ENCODE measurements at regions not wholly inside any gene's neighbourhood (a gene's known extent, or its start where the extent isn't known, plus 50 kb on each side); places are given as distances from the start of the nearest gene placed in this dataset.

DNA sequence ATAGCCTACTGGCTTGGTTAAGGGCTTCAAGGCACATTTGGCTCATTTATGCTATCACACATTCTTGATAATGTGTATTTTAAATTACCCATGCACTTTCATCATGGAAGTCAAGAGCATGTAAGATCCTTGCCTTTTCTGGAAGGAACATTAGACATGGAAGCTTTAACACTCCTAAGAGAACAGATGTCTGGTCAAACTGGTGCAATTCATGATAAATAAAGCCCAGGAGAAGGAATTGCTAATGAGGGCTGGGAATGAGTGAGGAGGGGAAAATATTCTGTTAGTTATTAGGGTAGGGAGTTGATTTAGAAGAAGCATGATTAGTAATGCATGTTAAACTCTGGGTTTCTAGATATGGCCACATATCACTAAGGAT, 688.6 kb upstream of the CITED2 start:
- H3K36me3 ChIP-seq (ENCODE audit: control insufficient read depth, insufficient read depth, low read length): no peaks in the 10 kb centered on the region
- H3K27ac ChIP-seq (ENCODE audit: low read depth, low read length): no peak overlapping the region
- H3K27me3 ChIP-seq (ENCODE audit: control insufficient read depth, insufficient read depth, low read length): no peaks in the 10 kb centered on the region
- H3K4me3 ChIP-seq (ENCODE audit: low read depth, low read length): no peak overlapping the region
- peak in 1 of 6 donors; percentile 39 for DNase-seq (ENCODE audit: low read depth in 4 of 6, low spot score in 6 of 6)
- no peaks in the 10 kb centered on the region for H3K4me1 ChIP-seq (ENCODE audit: control insufficient read depth, insufficient read depth, low read length)
- H3K9me3 ChIP-seq (ENCODE audit: control insufficient read depth, insufficient read depth, low read length): no peaks in the 10 kb centered on the region

DNA sequence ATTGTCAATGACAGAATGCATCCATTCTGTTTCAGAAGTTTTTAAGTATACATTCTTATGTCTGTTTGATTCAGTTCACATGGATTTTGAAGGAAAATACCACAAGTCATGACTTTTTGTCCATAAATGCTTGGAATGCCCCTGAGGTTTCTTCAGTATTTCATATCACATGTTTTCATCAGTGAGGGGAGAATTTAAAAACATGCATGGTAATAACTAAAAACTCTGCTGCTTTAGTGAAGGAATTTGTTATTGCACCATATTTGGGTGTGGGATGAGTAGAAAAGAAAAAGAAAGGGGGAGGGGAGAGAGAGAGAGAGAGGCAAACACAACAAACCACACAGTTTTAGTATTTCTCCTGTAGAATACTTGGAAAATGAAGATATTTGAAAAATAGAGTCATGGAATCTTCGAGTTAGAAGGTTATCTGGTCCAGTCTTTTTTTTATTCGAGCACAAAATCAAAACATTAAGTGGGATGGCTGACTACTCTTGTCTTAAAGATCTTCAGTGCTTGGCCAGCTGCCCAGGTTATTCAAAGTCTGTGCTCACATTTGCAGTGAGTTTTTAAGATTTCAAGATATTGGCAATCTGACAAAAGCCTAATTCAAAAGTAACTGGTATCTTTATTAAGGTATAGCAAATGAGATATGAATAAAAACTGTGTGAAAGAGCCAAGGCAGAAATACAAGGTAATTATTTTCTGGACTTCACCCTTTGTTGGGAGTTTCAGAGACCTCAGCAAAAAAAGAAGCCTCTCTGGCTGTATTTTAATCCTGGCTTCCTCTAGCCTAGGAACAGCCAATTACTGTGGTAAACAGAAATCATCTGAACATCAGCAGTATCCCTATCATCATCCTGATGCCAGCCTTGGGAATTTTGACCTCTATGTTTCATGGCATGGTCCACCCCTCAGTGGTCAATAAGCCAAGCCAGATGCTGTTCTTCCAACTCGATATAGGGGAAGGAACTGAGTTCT, 687.9 kb upstream of the CITED2 start:
- H3K27ac ChIP-seq (ENCODE audit: low read depth, low read length): peak overlapping the region; percentile 25

DNA sequence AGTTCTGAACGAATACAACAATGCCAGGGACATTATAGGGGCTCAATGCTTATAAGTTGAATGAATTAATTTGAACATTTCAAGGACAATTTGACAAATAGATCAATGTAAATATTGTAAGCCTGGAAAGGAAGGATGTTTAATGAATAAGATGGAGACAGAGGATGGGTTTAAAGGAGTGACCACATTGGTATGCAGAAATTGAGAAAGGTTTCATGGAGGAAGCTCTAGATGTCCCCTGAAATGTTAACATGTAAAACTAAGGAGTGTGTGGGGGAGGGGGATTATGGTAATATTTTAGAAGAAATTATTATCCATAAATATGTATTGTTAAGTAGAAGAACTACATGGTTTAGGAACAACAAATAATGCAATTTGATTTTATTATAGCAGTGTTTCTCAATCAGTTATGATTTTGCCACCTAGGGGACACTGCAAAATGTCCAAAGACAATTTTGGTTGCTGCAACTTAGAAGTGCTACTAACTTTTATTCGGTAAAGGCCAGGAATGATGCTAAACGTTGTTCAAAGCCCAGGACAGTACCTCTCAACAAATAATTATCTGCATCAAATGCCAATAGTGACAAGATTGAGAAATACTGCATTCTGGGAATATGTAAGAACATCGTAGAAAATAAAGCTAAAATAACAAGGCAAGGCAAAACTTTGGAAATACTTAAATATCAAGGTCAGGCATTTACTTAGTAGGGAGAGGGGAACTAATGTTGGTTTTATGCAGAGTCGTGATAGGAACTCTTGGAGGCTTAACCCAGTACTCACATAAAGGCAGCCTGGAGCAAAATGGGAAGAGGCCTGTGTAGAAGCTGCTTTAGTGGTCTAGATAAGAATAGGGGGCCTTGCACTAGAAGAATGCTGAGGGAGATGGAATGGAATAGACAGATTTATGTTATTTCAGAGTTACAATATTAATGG, 686.9 kb upstream of the CITED2 start:
- 100% methylated on average over 2 of the region's 5 CpGs for WGBS (ENCODE audit: insufficient coverage)
- H3K4me1 ChIP-seq (ENCODE audit: control insufficient read depth, insufficient read depth, low read length): no peaks in the 10 kb centered on the region
- H3K27me3 ChIP-seq (ENCODE audit: control insufficient read depth, insufficient read depth, low read length): no peaks in the 10 kb centered on the region
- H3K27ac ChIP-seq (ENCODE audit: low read depth, low read length): peak overlapping the region; percentile 25
- H3K9me3 ChIP-seq (ENCODE audit: control insufficient read depth, insufficient read depth, low read length): no peaks in the 10 kb centered on the region
- H3K4me3 ChIP-seq (ENCODE audit: low read depth, low read length): no peak overlapping the region
- DNase-seq (ENCODE audit: low read depth in 4 of 6, low spot score in 6 of 6): no peak
- H3K36me3 ChIP-seq (ENCODE audit: control insufficient read depth, insufficient read depth, low read length): no peaks in the 10 kb centered on the region

More for the DNA sequence above, 687.9 kb upstream of the CITED2 start:
- no peak overlapping the region for H3K4me3 ChIP-seq (ENCODE audit: low read depth, low read length)
- H3K36me3 ChIP-seq (ENCODE audit: control insufficient read depth, insufficient read depth, low read length): no peaks in the 10 kb centered on the region
- peak in 2 of 6 donors; percentile 67 to 78 for DNase-seq (ENCODE audit: low read depth in 4 of 6, low spot score in 6 of 6)
- no CpG with 5 or more reads among the region's 3 CpGs for WGBS (ENCODE audit: insufficient coverage)
- H3K4me1 ChIP-seq (ENCODE audit: control insufficient read depth, insufficient read depth, low read length): no peaks in the 10 kb centered on the region
- H3K9me3 ChIP-seq (ENCODE audit: control insufficient read depth, insufficient read depth, low read length): no peaks in the 10 kb centered on the region
- no peaks in the 10 kb centered on the region for H3K27me3 ChIP-seq (ENCODE audit: control insufficient read depth, insufficient read depth, low read length)

GRCh38 chr6:140059947-140060346, 685.5 kb upstream of the CITED2 start:
- no peak for DNase-seq (ENCODE audit: low read depth in 4 of 6, low spot score in 6 of 6)
- H3K4me3 ChIP-seq (ENCODE audit: low read depth, low read length): no peak overlapping the region
- no peaks in the 10 kb centered on the region for H3K9me3 ChIP-seq (ENCODE audit: control insufficient read depth, insufficient read depth, low read length)
- no peaks in the 10 kb centered on the region for H3K4me1 ChIP-seq (ENCODE audit: control insufficient read depth, insufficient read depth, low read length)
- no CpG with 5 or more reads among the region's 1 CpG for WGBS (ENCODE audit: insufficient coverage)
- no peak overlapping the region for H3K27ac ChIP-seq (ENCODE audit: low read depth, low read length)
- no peaks in the 10 kb centered on the region for H3K27me3 ChIP-seq (ENCODE audit: control insufficient read depth, insufficient read depth, low read length)
- H3K36me3 ChIP-seq (ENCODE audit: control insufficient read depth, insufficient read depth, low read length): no peaks in the 10 kb centered on the region

DNA sequence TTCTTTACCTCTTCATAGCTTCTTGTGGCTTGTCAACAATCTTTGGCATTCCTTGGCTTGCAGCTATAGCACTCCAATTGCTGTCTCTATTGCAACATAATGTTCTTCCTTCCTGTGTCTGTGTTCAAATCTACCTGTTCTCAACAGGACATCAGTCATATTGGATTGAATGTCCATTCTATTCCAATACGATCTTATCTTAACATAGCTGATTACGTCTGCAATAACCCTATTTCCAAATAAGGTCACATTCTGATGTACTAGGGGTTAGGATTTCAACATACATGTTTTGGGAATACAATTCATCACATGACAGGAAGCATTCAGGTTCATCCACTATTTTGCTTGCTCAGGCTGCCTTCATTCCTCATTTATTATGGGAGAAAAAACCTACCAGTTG, 684.4 kb upstream of the CITED2 start:
- Histone ChIP-seq H3K9me3 (ENCODE audit: control insufficient read depth, insufficient read depth, low read length) (no peaks in the 10 kb centered on the region), H3K27ac (ENCODE audit: low read depth, low read length) (no peak overlapping the region), H3K27me3 (ENCODE audit: control insufficient read depth, insufficient read depth, low read length) (no peaks in the 10 kb centered on the region), H3K4me3 (ENCODE audit: low read depth, low read length) (no peak overlapping the region), H3K36me3 (ENCODE audit: control insufficient read depth, insufficient read depth, low read length) (no peaks in the 10 kb centered on the region), H3K4me1 (ENCODE audit: control insufficient read depth, insufficient read depth, low read length) (no peaks in the 10 kb centered on the region)
- DNase-seq (ENCODE audit: low read depth in 4 of 6, low spot score in 6 of 6): no peak
- no CpG with 5 or more reads among the region's 2 CpGs for WGBS (ENCODE audit: insufficient coverage)

DNA sequence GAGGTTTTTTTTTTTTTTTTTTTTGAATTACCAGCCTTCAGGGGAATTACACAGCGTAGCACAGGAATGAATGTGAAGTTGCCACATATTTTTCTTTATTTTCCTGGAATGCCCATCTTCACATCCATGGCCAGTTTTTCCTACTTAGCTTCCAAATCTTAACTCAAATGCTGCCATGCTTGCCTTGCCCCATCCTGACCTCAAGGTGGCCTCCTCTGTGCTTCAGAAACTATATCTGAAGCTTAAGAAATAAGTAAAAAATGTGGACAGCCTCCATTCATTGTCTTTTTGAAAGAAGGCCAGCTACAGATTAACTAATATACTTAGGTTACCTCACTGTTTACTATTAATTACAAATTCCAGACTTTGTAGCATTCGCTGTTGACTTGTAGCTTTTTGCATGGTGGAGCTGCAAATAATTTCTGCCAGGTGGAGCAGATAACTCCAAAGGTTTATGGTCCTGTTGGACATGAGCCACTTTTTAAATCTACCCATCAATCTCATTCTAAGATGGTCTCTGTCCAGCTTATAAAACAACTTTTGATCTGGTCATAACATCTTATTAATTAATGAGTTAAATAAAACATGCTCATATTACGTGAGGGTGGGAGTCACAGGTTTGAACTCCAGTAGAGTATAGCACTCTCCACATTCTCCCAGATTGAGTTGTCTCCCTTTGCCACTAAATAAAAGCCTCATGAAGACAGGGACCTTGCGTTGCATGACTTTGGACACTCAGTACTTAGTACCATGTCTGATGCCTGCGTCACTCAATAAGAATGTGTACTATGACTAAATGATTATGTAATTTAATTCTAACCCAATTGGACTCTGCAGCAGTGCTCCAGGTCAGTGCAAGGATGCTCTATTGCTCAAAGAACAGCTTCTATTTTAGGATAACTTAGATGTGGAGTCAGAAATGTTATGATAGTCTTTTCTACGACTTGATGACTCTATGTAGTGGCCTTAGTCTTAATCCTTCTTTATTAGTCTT, 678.6 kb upstream of the CITED2 start:
- WGBS (ENCODE audit: insufficient coverage): 100% methylated on average over 1 of the region's 6 CpGs
- no peaks in the 10 kb centered on the region for H3K36me3 ChIP-seq (ENCODE audit: control insufficient read depth, insufficient read depth, low read length)
- no peaks in the 10 kb centered on the region for H3K27me3 ChIP-seq (ENCODE audit: control insufficient read depth, insufficient read depth, low read length)
- H3K9me3 ChIP-seq (ENCODE audit: control insufficient read depth, insufficient read depth, low read length): no peaks in the 10 kb centered on the region
- no peak overlapping the region for H3K27ac ChIP-seq (ENCODE audit: low read depth, low read length)
- no peaks in the 10 kb centered on the region for H3K4me1 ChIP-seq (ENCODE audit: control insufficient read depth, insufficient read depth, low read length)
- no peak overlapping the region for H3K4me3 ChIP-seq (ENCODE audit: low read depth, low read length)
- no peak for DNase-seq (ENCODE audit: low read depth in 4 of 6, low spot score in 6 of 6)

GRCh38 chr6:140051521-140052512, 677.4 kb upstream of the CITED2 start:
- no peaks in the 10 kb centered on the region for H3K9me3 ChIP-seq (ENCODE audit: control insufficient read depth, insufficient read depth, low read length)
- H3K4me3 ChIP-seq (ENCODE audit: low read depth, low read length): no peak overlapping the region
- WGBS (ENCODE audit: insufficient coverage): 25% methylated on average over 1 of the region's 7 CpGs
- H3K27ac ChIP-seq (ENCODE audit: low read depth, low read length): no peak overlapping the region
- no peaks in the 10 kb centered on the region for H3K4me1 ChIP-seq (ENCODE audit: control insufficient read depth, insufficient read depth, low read length)
- H3K36me3 ChIP-seq (ENCODE audit: control insufficient read depth, insufficient read depth, low read length): no peaks in the 10 kb centered on the region
- peak in 2 of 6 donors; percentile 64 to 78 for DNase-seq (ENCODE audit: low read depth in 4 of 6, low spot score in 6 of 6)
- H3K27me3 ChIP-seq (ENCODE audit: control insufficient read depth, insufficient read depth, low read length): no peaks in the 10 kb centered on the region
